Left renal pelvis (tissue), 4 donors: ENCODE measurements at regions not wholly inside any gene's neighbourhood (a gene's known extent, or its start where the extent isn't known, plus 50 kb on each side); places are given as distances from the start of the nearest gene placed in this dataset.

Source experiments
- DNase-seq, 4 donors: peaks; one replicate each; pipeline ENCODE4 v3.0.0-alpha.2; 2013; ENCODE audit warnings: low read depth in 4 of 4, low spot score in 3 of 4

DNA sequence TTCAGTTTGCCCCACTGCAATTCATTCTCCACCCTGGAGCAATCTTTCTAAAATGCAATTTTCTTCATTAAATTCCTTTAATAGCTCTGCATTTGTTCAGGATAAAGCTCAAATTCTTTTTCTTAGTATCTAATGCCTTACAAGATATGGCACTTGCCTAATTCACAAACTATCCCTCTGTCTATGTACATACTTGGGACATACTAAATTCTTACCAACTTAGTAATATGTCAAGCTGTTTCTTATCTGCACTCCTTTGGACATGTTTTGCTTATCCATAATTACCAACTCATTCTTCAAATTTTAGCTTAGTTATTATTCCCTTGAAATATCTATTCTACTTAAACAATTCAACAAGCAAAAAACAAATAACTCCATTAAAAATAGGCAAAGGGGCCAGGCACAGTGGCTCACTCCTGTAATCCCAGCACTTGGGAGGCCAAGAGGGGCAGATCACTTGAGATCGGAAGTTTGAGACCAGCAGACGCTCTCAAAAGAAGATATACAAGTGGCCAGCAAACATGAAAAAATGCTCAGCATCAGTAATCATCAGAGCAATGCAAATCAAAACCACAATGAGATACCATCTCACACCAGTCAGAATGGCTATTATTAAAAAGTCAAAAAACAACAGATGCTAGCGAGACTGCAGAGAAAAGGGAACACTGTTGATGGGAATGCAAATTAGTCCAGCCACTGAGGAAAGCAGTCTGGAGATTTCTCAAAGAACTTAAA, 96.9 kb downstream of the FAM76B start:
- DNase-seq = no peak

DNA sequence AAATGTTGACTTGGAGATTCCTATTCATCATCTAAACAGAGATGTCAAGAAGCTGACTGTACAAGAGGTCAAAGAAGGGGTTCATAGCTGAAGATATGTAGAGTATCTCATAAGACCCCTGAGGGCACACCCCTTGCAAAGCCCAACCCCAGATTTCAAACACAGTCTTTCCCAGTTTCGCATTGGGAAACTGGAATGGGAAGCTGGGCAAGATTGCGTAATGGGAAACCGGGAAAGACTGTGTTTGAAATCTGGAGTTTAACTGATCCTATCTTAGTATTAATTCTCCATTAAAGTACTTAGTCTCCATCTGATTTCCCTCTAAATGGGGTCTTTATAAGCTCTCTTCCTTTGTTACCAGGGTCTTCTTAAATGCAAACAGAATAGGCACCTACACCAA, 99.5 kb downstream of the FAM76B start:
- DNase-seq = no peak

DNA sequence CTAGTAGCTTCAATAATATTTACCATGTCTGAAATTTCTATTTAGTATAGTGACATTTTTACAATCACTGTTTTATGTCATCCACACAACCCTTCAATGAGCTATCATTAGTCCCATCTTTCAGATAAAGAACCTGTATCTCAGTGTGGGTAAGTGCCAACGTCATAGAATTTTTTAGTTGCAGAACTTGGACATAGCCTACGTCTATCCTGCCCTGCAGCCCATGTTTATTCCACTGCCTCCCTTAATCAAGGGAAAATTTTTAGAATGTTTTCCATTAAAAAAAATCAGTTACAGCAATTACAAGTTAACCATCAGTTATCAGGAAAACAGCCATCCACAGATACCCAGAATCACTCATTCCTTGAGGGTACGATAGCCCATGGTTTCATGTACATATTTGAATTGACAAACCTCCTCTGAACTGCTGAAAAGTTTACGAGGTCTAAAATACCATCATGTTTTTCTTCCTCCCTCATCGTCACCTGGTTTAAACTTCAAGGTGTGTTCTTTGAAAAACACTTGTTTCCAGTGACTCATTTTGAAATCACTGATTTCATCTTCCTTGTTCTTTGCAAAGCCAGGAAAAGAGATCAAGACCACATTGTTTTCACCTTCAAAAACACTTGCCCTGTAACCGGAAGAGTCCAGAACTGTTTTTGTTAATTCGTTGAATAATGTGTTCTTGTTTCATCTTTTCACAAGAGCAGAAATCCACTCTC, 100.9 kb downstream of the FAM76B start:
- no peak for DNase-seq

DNA sequence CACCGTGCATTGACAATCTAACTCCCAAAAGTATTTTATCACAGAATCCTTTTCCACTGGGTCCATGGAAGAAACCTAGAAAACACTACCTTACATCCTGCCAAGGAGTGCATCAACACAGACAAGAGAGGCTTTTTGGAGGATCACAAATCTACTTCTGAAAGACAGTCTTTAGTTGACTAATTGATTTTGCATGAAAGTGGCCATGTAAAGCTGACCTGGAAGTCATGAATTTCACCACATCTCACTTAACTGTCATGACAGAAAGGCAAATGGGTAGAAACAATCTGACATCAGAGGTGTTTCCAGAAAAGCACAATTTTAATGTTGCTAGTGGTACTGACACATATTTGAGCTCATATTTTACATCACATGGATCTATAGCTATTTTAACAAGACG, 101.6 kb downstream of the FAM76B start:
- no peak for DNase-seq

DNA sequence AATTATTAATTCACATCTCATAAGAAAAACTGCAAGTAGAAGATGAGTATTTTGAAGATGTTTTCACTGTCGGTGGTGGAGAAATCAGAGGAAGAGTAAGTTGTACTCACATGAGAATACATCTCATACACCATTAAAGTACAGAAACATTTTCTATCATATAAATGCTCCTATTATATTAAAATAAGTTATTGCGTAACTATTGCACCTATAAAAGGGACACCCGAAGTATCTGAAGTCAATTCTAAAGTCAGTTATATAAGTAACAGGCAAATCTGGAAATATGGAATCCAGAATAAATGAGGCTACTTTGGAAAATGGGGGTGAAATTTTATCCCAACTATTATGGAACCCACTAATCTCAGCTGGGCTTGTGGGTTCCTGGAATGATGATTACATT, 103.3 kb downstream of the FAM76B start:
- DNase-seq = no peak

DNA sequence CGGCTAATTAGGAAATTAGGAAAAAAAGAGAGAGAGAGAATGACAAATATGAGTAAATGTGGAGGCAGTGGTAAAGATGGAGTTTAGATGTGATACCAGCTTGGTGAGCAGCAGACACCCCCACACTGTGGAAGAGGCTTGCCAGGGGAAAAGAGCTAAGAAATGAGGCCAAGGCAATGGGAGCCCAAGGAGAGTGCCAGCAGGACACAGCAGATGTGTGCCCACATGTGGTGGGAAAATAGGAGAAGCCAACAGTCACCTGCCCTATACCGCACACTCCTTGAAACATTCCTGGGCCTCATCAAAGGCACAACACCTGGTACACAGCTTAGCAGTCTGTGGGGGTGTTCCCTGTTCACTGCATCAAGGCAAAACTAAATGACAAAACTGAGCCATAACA, 104.9 kb downstream of the FAM76B start:
- no peak for DNase-seq

DNA sequence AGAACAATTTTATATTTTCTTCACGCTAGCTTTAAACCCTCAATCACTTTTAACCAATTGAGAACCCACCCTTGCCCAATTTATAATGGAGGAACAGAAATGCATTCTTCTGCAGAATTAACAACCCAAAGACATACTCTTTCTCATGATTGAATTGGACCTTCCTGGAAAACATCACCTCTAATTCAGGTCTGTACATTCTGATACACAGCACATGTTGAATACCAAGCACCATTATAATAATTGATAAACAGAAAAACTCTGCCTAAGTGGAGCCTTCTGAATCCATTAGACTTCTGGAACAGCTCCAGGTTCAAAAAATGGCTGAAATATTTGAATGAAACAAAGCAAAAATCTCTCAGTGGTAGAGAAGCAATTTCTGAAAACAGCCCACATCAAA, 105.4 kb downstream of the FAM76B start:
- no peak for DNase-seq

DNA sequence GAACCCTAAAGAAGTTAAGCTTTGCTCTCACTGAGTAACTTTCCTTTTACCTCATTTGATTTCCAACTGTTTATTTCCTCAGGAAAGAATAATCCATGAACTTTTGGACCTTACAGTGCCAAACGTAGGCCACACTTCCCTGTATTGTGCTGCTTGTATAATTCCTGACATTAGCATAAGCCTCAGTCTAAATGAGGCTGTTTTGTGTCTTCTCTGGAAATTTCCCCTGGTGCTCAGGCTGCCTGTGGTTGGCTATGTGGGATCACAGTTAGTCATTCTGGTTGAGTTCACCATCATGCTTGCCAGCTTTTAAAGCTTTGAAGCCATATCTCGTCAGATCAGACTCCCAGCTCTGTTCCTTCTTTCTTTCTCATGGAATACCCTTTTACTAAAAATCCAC, 107.0 kb downstream of the FAM76B start:
- no peak for DNase-seq

DNA sequence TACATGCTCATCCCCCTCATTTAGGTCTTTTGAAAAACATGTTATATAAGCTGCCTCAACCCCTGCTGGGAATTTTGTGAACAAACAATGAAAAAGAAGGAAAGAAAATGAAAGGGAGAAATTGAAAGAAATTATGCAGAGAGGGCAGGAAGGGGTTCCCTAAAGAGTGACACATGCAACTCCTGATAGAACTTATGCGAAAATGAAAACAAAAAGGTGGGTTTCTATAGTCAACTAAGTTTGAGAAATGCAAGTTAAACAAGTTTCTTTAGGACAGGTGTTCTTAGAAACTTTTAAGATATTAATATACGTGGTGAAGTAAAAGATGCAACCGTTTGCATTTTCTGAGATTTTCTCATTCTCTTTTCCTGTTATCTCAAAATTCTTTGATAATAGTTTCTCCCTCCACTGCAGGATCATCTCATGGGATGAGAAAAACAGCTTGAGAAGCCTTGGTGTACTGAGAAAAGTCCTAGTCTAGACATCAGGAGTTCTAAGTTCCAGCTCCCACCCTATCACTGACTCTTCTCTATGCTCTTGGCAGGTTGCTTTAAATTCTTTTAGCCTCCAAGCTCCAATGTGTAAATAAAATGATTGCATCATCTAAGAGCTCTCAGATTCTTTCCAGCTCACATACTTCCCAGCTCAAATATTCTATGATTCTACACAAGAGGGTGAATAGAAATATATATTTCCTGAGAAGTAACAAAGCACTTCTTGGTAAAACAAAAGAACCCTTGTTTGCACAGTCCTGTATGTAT, 109.2 kb downstream of the FAM76B start:
- no peak for DNase-seq

DNA sequence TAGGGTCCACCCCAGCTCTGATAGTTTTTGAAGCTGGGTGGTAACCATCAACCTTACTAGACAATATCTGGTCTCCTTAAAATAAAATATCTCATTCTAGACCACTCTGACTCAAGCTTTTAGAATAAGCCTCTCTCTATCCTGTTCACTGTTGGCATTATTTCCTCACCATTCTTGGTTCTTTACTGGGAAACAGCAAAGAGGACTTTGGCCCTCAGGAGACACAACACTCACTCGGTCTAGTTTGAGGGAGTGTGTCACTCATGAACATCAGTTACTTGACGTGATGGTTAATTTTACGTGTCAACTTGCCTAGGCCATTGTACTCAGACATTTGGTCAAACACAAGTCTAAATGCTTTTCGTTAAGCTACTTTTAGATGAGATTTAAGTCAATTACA, 110.6 kb downstream of the FAM76B start:
- no peak for DNase-seq

DNA sequence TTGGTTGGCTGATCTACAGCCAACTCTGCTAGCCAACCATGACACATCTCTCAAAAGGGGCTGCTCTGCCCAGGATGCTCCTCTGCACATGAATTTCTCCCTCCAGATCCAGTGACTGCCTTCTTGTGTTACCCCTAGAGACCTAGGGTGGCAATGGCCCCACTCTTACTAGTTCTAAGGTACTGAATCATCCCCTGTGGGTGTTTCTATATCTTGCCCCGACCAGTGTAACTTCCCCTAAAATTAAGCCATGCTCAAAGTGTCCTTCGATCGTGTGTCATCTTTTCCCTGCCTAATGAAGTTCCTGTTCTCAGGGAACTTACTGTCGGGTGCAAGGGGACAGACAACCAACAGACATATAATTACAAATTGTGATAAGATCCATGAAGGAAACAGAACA, 113.3 kb downstream of the FAM76B start:
- no peak for DNase-seq

DNA sequence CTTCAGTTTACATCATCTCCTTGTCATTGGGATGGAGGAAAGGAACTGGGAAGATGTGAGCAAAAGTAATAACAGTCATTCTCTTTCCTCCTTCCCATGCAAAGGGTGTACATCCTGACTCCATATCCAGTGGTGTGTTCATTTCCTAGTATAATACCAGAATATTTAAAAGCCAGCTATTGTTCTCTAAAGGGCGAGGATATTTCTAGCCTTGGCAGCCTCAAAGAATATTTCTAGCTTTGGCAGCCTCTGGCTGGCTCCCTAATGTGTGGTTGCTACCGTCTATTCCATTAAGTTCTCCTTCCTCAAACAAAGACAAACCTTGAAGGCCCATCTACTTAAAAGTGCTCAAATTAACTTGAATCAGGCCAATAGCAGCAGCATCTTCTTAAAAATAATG, 114.0 kb downstream of the FAM76B start:
- DNase-seq = no peak

DNA sequence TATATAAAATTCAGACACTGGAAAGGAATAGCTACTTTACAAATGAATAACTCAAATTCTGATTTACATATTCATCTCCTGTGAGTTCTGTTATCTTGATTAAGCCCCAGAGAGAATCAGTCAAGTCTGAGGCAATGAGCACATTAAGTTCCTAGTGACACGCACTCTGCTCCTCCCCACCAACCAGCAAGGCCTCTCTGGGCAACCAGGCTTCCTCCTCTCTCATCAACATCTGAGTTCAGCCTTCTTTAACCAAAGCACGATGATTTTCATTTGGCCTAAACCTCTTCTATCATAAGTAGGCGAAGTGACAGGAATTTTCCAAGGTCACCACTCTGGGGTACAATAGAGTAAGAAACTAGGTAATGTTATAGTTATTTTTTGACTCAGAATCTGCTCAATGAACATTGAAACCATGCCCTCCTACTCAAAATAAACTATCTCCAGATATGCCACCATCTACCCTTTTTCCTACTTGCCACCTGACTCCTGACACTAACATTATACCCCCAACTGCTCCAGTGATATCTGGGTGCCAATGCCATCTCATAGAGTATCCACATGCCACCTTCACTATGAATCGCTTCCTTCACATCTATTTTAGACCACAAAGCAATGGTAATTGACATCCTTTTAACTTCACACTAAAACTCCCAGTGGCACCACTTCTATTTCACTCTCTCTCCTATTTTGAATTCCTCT, 114.8 kb downstream of the FAM76B start:
- no peak for DNase-seq

DNA sequence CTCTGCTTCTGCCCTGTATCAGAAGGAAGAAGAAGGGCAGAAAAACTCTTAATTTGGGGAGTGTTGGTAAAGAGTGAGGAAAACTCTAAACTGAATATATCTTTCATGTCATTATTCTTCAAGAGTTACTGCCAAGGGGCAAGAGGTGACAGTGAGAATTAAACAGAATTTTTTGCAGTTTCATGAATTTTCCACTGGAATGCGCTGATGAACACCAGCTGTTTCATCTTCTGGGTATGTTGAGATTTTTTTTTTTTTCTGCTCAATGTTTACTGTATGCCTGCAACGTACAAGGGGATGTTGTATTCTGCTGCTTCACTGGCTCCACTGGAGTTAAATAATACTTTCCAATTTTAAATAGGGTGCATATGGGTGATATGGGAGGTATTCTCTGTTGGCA, 117.8 kb downstream of the FAM76B start:
- DNase-seq = peak in 3 of 4 donors; percentile 62 to 70 (median 64)

DNA sequence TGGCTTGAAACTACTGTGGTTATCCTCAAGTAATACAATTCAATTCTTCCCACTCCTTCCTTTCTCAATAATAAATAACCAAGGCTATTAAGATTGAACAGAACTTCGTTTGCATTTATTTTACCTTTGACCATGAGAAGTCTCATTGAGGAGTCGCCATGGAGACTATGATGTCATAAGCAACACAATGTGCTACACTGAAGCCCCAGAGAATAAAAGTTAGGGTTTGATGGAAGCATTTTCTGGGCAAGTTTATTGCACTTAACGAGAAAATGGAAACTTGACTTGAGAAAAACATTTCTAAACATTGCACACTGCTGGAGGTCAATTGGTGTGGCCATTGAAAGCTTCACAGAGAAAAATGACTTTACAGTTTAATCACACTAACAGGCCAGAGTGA, 121.5 kb downstream of the FAM76B start:
- peak in 1 of 4 donors; percentile 48 for DNase-seq

DNA sequence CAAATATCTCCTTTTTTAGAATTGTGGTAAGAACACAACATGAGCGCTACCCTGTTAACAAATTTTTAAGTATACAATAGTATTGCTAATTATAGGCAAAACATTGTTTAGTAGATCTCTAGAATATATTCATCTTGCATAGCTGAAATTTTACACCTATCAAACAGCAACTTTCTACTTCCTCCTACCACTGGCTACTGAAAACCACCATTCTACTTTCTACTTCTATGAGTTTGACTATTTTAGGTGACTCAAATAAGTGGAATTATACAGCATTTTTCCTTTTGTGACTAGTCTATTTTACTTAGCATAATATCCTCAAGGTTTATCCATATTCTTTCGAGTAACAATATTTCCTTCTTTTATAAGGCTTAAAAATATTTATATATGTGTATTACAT, 128.4 kb downstream of the FAM76B start:
- no peak for DNase-seq

DNA sequence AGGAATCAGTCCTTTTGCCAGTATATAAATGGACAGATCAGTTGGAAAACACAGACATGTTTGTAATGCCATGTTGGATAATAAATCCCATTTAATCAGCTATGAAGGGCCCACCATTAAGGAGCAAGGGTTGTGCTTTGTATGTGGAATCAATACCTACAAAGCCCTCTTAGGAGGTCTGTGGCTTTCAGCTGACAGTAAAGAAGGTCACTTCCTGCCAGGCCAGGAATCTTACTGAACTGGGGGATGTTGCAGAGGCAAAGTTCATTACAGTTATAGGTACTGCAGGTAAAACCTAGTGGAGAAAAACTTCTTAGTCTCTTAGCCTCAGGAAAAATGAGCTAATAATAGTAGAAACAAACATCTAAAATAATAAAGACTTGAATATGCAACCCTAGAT, 129.5 kb downstream of the FAM76B start:
- DNase-seq = no peak

DNA sequence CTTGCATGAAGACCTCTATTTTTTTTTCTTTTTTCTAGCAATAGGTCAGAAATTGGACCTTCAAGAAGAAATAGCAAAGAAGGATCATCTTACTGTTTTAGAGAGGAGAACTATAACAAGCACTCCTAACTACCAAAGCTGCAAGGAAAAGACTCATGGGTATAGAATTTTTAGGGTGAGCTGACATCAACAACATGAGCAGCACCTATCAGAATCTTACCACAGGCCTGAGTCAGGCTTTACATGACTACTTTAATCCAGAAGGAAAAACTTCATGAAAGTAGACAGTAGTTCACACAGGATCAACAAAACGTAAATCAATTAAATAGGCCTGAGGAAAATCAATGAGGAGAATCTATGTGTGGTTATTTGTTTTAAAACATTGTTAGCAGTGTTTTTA, 130.5 kb downstream of the FAM76B start:
- no peak for DNase-seq

DNA sequence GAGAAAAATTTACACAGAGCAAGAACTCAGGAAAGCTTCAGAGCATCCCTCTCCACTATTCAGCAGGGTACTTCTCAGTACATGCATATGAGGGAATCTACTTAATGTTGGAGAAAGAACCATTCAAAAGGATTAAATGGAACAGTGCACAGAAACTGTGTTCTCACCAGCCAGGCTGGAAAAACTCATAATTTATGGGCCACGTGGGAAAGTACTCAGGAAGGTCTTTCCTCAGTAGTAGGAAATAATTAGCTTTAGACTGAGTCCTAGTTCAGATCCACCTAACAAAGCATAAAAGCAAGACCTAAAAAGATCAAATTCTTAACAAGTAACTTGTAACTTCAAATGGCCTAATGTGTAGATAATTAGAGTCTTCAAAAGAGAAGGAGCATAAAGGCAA, 134.0 kb downstream of the FAM76B start:
- DNase-seq = peak in 1 of 4 donors; percentile 40

DNA sequence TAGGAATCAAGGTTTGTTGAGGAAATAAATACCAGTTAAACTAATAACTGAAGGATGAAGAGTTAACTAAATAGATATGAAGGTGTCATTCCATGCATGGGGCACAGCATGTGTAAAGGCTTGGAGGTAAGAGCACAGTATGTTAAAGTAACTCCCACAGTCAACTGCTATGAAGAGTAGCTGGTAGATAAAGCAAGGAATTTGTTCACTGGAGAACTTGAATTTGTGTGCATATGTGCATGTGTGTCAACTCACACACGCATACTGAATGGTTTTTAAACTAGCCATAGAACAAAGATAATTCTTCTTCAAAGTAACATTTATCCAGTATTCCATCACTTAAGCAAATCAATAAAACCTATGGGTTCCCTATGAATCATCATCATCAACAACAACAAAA, 135.9 kb downstream of the FAM76B start:
- DNase-seq = no peak

DNA sequence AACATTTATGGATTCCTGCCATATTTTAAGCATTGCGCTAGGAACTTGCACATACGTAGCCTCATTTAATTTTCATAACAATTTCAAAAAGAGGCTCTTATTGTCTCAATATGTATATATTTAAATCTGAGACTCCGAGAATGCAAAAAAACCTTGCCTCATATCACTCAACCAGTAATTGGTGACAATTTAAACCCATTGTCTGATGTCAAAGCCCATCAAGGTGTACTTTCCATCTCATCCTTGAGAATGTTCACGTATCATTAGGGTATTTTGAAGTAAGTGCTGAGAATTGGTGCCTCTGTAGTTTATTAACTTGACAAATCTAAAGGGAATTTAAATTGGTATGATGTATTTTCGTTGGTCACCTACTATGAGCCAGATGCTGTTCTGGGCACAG, 136.5 kb downstream of the FAM76B start:
- DNase-seq = no peak
